Suppressor macrophage treated with lipopolysaccharide for 4 hours (primary cell): ENCODE measurements at regions not wholly inside any gene's neighbourhood (a gene's known extent, or its start where the extent isn't known, plus 50 kb on each side); places are given as distances from the start of the nearest gene placed in this dataset.
"Not testable (repeated sequence)": the region's sequence is repeated elsewhere in the genome, so short reads cannot be mapped to it uniquely, and the experiment has no call there.

ENCODE experiments used
- DNase-seq: peaks from one replicate; pipeline ENCODE4 v3.0.0-alpha.2; 2020

GRCh38 chr12:127014079-127014478, 1252.9 kb upstream of the TMEM132C start:
- no peak for DNase-seq

- no peak for DNase-seq
These were observed 1242.2 kb upstream of the TMEM132C start for GRCh38 chr12:127024791-127025190.

GRCh38 chr12:127025545-127025944, 1241.4 kb upstream of the TMEM132C start:
- no peak for DNase-seq

GRCh38 chr12:127035011-127035879, 1231.7 kb upstream of the TMEM132C start:
- DNase-seq, result no peak

GRCh38 chr12:127038152-127038551, 1228.8 kb upstream of the TMEM132C start:
- DNase-seq, result no peak

GRCh38 chr12:127038761-127039160, 1228.2 kb upstream of the TMEM132C start:
- no peak for DNase-seq

GRCh38 chr12:127041985-127042625, 1224.9 kb upstream of the TMEM132C start:
- peak; percentile 17 for DNase-seq

GRCh38 chr12:127043731-127044130, 1223.2 kb upstream of the TMEM132C start:
- DNase-seq, result no peak

- no peak for DNase-seq
These were observed 1222.1 kb upstream of the TMEM132C start for GRCh38 chr12:127044836-127045235.

- no peak for DNase-seq
These were observed 1220.5 kb upstream of the TMEM132C start for GRCh38 chr12:127046467-127046866.

GRCh38 chr12:127048057-127048456, 1218.9 kb upstream of the TMEM132C start:
- no peak for DNase-seq

GRCh38 chr12:127048525-127048924, 1218.4 kb upstream of the TMEM132C start:
- DNase-seq, result not testable (repeated sequence)

- no peak for DNase-seq
These were observed 1215.8 kb upstream of the TMEM132C start for GRCh38 chr12:127051139-127051538.

GRCh38 chr12:127052511-127053232, 1214.3 kb upstream of the TMEM132C start:
- DNase-seq, result no peak

- no peak for DNase-seq
These were observed 1212.4 kb upstream of the TMEM132C start for GRCh38 chr12:127054531-127054930.

GRCh38 chr12:127060310-127060847, 1206.6 kb upstream of the TMEM132C start:
- DNase-seq, result no peak

GRCh38 chr12:127060933-127061332, 1206.0 kb upstream of the TMEM132C start:
- DNase-seq, result no peak

- no peak for DNase-seq
These were observed 1203.5 kb upstream of the TMEM132C start for GRCh38 chr12:127063339-127064072.

GRCh38 chr12:127064207-127064606, 1202.8 kb upstream of the TMEM132C start:
- DNase-seq, result no peak

GRCh38 chr12:127065595-127065994, 1201.4 kb upstream of the TMEM132C start:
- DNase-seq, result no peak

GRCh38 chr12:127070515-127071157, 1196.3 kb upstream of the TMEM132C start:
- DNase-seq, result no peak

- DNase-seq, result no peak
These were observed 1192.8 kb upstream of the TMEM132C start for GRCh38 chr12:127074161-127074560.
